ENCODE measurements at regions not wholly inside any gene's neighbourhood (a gene's known extent, or its start where the extent isn't known, plus 50 kb on each side); places are given as distances from the start of the nearest gene placed in this dataset.

DNA sequence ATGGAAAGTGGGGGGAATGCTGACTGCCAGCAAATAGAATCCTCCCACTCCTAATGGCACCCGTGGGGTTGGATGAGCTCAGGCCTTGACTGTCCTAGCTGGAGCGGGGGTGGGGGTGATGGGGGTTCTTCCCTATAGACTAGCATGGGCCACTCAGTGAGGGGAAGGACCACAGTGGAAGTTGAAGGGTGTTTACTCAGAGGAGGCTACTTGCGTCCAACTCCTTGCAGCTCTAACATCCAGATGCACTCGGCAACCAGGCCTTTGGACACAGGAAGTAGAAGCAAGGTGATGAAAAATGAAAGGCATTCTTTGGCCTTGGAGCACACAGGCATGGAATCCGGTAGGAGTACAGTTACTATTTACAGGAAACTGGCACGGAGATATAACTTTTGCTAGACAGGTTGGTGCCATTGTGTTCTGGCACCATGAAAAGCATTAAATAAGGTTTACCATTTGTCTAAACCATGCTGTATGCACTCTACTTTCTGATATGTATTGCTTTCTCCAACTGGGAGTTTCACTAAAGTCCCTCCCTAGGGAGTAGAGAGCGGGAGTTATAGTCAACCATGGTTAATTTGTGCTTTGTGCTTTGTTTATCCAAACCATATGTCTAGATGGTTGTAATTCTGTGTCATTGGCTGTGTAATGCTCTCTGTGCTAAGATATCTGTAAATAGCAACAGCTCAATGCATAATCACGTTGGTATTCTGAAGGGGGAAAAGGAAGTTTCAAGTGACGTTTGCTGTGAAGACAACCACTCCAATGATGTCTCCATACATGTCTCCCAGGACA, 125.3 kb downstream of the TSHZ3 start:
- no peak for DNase-seq

DNA sequence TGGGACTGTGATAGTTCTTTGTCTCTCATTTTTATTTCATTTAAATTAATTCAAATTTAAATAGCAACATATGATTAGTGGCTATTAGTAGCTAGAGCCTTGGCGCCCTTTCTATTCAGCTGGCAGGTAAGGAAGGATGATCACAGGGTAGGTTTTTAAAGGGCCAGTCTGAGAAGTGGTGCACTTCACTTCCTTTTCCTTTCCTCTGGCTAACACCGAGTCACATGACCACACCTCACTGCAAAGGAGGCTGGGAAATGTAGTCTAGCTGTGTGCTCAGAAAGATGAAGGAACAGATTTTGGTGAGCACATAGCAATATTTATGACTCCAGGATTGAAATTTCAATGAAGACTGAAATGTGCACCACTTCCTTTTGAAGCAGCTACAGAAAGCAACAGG, 128.7 kb downstream of the TSHZ3 start:
- DNase-seq: peak; percentile 39

DNA sequence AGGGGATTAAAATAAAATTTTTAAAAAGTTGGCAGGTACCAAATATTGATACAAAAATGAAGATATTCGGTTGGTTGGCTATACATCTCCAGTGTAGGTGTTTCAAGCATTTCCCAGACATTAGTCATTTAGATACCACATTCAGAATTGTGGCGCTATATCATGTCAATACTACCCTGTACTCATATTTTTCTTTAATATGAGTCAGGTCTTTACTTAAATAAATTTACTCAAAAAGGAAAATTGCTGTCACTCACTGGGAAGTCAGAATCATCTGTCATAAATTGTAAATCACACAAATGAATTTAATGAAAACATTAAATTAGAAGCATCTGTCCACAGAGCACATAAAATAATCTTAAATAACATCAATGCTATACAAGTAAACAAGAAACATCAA, 134.2 kb downstream of the TSHZ3 start:
- no peak for DNase-seq

DNA sequence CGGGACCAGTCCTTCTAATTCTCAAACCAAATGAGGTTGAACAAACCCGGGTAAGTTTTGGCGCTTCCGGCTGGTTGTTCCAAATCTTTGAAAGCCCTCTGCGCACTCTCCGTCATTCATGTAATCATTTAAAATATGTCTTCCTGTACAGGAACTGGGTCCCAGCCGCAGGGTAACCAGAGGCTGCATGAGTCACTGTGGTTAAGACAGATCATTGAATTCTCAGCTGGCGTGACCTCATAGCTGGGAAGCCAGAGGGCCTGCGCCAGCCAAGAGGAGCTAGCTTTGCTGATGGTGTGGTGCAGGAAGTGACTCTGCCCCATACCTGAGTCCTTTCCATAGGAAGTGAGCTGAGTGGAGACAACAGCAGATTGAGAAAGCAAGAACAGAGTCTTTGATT, 135.2 kb downstream of the TSHZ3 start:
- peak; percentile 91 for DNase-seq

DNA sequence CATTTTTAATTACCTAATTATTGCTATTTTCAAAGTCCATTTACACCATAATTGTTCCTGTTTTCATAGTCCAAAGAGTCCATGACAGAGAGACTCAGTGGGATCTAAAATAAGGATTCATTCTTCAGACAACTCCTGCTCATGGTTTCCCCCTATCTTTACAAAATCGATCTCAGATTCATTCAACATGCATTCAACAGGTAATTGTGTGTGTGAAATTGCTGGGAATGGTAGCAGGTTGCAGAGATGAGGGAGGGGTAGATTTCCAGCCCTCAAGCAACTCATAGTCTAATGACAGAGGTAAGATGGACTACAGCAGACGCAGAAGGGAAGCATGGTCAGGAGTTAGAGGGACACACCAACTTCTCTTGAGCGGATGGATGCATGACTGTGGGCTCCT, 138.1 kb downstream of the TSHZ3 start:
- DNase-seq: no peak

DNA sequence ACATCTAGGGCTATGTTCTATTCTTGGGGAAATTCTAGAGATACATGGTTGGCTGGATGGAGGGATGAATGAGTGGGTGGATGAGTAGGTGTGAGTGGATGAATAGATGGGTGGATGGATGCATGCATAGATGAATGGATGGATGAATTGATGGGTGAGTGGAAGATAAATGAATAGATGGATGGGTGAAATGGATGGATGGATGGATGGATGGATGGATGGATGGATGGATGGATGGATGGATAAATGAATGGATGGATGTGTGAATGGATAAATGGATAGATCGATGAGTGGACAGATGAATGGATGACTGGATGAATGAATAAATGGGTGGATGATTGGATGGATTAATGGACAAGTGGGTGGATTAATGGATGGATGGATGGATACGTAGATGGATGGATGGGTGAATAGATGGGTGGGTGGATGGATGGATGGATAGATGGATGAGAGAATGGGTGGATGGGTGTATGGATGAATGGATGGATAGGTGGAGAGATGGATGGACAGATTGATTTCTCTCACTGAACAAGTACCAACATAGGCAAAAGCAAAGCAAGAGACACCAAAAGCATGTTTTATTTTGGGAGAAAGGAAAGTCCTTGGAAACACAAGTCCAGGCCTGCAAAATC, 143.2 kb downstream of the TSHZ3 start:
- no peak for DNase-seq

DNA sequence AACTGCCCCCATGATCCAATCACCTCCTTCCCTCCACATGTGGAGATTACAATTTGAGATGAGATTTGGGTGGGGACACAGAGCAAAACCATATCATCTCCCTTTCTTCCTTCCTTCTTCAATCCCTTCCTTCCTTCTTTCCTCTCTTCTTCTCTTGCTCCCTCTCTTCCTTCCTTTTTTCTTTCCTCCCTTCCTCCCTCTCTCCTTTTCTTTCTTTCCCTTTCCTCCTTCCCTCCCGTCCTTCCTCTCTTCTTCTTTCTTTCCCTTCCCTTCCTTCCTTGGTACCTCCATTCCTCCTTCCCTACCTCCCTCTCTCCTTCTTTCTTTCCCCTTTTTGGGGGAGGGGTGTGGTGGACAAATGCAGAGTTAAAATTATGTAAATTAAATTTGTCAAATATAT, 145.1 kb downstream of the TSHZ3 start:
- DNase-seq: no peak

DNA sequence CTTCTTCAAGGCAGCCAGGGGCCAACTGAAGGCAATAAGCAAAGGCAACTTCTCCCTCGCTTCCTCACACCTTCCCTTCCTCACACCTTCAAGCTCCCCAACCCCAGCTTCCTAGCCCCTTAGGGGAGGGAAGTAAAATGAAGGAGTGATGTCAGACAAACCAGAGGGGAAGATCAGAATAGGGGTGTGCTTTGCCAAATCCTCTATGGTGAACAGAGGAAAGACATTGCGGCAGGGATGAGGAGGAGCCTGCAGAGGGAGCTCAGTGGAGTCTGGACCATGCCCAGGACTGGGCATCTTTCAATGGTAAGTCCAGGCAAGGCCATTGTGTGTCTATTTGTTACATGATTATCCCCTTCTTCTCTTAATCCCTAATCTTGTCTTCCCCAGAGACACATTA, 164.0 kb downstream of the TSHZ3 start:
- no peak for DNase-seq

DNA sequence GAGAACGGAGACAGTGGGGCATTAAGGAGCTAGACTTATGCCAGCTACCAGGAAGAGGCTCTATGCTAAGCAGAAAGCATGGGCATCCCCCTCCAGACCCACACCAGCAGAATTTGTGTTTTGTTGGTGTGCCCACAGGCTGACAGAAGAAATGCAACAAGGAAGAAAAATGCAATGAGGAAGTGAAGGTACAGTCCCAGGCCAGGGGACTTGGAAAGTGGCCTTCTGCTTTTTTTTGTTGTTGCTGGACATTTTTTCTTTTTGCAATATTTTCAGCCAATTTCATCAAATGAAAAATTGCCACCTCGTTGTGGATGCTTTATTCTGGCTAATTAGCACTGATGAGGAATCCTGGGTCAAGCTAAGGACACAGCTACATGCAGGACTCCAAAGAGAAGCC, 167.7 kb downstream of the TSHZ3 start:
- no peak for DNase-seq

DNA sequence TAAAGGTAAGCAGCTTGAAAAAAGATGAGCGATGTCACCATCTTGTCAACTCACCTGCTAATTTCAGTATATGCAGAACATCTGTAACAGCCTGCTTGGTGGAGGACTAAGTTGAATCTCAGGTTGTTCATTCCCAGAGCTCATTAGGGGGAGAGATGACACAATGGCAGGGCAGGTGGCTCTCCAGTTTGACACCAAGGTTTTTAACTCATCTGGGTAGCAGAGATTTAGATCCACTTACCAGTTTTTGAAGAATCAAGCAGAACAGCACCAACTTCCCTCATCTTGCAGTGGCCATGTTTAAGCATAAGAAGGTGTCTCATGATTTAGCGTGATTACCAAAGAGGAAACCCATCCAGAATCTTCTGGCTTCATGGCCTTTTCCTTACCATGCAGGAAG, 168.3 kb downstream of the TSHZ3 start:
- DNase-seq: no peak

DNA sequence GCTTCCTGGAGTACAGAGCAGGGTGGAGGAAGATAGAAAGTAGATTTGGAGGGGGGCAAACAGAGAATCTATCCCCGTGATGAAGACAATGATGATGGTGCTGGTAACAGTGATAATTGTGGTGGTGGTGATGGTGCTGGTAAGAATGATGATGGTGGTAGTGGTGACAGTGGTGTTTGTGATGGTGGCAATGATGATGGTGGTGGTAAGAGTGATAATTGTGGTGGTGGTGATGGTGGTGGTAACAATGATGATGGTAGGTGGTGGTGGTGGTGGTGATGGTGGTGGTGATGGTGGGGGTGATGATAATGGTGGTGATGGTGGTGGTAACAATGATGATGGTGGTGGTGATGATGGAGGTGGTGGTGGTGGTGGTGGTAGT, 169.8 kb downstream of the TSHZ3 start:
- no peak for DNase-seq

DNA sequence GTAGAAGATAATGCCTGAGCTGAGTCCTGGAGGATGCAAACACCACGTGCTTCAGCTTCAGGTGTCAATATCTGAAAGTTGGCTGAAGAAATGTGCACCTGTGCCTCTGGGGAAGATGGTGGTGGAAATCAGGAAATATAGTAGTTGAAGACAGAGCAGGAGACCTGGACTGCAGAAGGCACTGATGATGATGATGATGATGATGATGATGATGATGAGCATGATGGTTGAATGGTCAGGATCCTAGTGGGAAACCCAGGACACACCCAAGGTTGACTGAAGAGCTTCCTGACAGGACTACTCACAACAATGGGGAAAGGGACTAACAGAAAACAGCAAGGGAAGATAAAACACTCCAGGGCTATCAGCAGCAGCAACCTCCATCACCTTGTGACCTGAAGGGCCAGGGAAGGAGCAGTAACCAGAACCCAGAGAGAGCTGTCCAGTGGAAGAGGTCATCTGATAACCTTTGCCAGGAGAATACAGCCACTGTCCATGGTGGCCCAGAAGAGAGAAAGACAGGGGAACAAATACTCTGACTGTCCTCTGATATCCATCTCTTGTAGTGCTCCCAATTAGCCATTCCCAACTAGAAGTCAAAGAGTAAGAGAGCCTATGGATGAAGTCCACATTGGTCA, 170.3 kb downstream of the TSHZ3 start:
- no peak for DNase-seq

DNA sequence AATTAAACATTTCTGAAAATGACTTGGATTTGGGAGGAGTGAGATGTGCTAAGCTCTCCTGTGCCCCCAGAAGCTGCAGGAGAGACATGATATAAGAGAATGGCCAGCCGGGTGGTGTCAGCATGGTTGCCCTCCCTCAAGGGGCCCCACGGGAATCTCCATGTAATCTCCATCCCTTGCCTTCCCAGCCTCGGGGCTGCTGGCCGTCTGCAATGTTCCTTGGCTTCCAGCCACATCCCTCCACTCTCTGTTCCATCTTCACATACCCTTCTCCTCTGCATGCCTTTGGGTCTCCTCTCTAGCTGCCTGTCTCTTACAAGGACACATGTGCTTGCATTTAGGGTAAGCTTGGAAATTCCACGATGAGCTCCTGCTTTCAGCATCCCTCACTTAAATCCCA, 172.0 kb downstream of the TSHZ3 start:
- DNase-seq: no peak

DNA sequence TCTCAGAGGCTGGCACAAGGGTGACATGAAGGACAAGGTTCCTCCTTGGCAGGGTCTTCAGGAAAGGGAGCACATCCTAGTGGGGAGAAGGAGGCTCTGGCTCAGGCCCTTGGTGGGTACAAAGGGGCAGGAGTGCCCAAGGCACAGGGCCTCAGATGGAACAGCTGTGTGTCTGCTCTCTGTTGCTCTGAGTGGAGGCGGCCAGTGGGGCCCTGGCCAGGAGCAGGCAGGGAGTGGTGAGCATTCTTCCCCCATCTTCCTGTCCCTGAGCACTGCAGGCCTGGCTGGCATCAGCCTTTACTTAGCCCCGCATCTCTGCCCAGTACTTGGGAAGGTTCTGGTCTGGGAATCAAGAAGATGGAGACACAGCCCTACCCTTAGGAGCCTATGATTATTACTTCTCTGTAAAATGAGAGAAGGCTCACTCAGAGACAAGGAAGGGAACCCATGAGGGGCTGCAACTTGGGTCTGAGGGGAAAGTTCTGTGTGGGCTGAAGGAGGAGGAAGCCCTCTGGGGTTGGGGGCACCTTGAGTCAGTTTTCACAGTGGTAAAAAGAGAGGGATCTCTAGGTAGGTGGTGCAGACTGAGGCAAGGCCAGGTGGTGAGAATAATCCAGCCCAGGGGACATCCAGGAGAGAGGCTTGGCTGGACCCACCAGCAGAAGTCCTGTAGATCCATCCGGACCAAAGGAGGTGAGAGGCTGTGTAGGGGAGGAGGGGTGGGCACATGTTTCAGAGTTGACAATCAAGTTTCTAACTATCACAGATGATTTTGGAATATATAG, 173.5 kb downstream of the TSHZ3 start:
- DNase-seq: no peak

DNA sequence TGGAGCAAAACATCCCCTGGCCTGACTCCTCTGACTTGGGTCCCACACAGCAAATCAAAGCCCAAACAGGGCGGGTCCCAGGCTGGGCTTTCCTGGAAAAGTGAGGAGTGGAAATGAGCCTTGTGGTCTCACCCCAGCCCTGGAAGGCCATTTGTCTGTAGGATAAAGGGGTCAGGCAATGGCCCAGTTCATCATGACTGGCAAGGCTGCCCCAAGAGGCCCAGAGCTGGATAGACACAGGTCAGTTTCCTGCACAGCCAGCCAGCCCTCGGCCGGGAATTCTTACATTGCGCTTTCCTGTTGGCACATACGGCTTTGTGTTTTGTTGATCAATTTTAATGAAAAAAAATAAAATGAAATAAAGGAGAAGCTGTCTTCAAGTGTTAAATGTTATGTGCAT, 174.3 kb downstream of the TSHZ3 start:
- no peak for DNase-seq

DNA sequence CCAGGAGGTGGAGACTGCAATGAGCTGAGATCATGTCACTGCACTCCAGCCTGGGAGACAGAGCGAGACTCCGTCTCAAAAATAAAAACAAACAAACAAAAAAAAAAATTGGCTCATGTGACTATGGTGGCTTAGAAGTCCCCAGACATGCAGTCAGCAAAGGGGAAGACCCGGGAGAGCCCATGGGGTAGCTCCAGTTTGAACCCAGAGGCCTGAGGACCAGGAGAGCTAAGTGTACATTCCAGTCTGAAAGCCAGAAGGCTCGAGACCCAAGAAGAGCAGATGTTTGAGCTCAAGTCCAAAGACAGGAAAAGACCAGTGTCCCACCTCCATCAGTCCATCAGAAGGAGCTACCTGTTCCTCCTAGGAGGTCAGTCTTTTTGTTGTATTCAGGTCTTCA, 175.2 kb downstream of the TSHZ3 start:
- no peak for DNase-seq

DNA sequence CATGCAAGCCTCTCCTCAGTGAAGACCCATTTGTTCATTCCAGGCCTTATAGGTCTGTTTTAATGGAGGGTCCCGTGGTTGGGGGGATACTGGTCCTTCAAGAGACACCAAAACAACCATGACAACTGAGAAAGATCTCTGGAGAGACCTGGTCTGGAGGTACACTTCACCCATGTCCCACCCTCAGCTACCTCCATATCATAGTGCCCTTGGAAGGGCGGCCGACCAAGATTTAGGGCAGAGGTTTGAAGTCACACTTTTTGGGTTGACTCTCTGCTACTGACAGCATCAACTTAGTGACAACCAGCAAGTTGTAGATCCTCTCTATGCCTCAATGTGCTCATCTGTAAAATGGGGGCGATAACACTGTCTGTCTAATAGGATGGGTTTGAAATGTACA, 177.3 kb downstream of the TSHZ3 start:
- DNase-seq: no peak

DNA sequence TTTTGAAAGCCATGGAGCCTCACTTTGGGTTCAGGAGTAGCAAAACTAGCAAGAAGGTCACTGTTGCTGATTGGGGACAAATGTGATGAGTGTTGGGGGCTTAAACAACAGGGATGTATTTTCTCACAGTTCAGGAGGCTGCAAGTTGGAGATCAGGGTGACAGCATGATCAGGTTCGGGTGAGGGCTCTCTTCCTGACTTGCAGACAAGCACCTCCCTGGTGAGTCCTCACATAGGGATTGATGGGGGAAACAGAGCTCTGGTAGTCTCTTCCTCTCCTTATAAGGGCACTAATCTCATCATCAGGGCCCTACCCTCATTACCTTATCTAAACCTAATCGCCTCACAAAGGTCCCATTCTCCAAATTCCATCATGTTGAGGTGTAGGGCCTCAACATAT, 179.2 kb downstream of the TSHZ3 start:
- DNase-seq: no peak

DNA sequence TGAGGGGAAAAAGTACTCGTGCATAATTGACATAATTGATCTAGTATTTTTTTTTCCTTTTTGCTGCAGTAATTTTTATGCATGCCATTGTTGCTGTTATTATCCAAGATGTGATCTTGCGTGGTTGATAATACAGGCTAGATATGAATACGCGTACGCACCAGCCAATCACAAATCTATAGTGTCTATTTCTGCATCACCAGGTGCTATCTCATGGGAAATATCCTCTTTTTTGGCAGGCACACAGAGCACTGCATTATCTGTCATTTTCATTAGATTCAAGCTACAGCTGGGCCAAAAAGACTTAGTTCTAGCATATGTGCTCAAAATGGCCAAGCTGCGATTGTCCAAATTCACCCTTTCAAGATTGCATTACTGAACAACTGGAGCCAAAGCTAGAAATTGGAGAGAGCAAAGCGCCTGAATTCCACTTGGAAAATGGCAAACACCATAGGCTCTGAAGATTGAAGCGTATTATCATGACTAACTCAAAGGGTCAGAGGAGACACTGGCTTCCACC, 181.1 kb downstream of the TSHZ3 start:
- no peak for DNase-seq

DNA sequence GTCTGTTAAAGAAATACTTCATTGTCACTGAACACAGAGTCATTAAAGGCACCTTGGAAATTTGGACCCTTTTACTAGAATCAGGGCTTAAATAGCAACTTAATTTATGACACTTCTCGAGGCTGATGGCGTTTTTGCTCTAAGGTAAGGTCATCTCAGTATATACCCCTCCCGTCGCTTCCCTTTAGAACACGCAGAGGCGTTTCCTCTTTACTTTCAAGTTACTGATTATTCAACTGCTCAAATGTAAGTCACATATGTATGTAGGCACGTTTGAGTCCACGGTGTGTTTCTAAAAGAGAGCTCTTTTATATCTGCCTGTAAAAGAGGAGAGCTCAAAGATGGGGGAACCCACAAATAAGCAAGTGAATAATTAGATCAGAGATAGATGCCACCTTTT, 181.5 kb downstream of the TSHZ3 start:
- no peak for DNase-seq

DNA sequence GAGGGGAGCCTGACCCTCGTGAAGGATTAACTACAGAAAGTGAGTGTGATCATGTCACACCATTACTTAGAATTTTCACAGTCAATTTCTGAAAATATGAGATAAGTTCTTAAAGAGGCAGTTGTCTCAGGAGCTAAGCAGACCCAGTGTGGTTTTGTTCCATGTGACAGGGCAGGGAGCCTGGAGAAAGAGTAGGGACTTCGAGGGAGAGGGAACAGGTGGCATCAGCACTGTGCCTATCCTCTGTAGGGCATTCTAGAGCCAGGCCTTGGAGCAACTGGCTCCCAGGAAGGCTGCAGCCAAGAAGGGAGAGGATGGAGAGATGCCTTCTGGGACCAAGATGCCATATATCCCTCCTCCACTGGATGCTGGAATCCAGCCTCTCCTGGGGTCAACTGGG, 183.0 kb downstream of the TSHZ3 start:
- no peak for DNase-seq

DNA sequence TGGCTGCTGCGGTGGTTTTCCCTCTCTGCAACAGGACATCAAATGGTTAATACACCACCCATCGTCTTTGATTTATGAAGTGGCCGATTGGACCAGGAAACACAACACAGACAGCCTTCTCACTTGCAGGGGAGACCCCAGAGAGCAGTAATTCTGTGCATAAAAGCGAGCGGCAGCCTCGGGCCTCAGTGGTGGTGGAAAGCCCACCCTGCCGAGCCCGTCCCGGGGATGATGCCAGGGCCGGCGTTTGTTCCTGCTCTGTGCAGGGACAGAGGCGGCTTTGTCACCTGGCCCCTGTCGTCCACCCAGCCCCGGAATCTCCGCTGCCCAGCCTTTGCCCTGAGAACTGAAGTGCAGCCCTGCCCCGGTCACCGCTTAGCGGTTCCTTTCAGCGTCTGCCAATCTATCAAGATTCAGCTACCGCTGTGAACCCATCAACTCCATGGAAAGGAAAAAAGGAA, 184.4 kb downstream of the TSHZ3 start:
- no peak for DNase-seq

DNA sequence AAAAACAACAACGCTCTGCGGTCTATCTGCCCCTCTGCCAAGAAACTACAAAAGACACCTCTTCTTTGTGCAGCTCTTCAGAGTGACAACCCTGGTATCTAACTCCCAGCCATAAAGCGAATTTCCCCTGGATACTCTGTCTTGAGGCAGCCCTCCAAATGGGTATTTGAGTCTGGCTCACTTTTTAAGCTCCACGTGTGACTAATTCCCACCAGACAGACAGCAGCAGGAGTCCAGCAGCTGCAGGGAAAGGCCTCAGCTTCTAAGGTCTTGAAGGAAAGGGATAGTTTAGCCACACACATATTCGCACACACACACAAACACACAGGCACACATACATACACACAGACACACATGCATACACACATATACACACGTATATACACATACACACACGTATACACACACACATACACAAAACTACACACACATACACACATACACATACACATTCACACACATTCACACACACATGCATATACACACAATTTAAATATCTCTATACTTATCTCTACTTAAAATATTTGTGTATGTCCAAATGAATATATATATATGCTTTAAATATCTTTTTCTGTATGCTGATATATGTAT, 188.8 kb downstream of the TSHZ3 start:
- DNase-seq: no peak
